ENCODE measurements at regions not wholly inside any gene's neighbourhood (a gene's known extent, or its start where the extent isn't known, plus 50 kb on each side); places are given as distances from the start of the nearest gene placed in this dataset.

- ATAC-seq (no peak), DNase-seq (no peak)
- H3K27ac ChIP-seq = no peak overlapping the region
- no peak overlapping the region for H3K4me3 ChIP-seq
- in situ Hi-C loops (cut with MboI; ENCODE audit: low sequenced_read_pairs in 4 of 4) (no loop called here), intact Hi-C loops (cut with DNase I; ENCODE audit: low total_unique reads) (no loop called here)
- H3K27me3 ChIP-seq = no peaks in the 10 kb centered on the region
- no peaks in the 10 kb centered on the region for H3K9me3 ChIP-seq
- no peaks in the 10 kb centered on the region for H3K4me1 ChIP-seq
- no peaks in the 10 kb centered on the region for H3K36me3 ChIP-seq
- no peak for TF ChIP-seq CTCF (IDR thresholded peaks at IDR 0.05 in 4 of 5, conservative IDR thresholded peaks at IDR 0.05 in 1 of 5)
- TF ChIP-seq POLR2A (IDR thresholded peaks at IDR 0.05) = no peak
These were observed 1309.0 kb upstream of the B3GALT2 start for GRCh38 chr1:194495434-194495833.

- in situ Hi-C loops (cut with MboI; ENCODE audit: low sequenced_read_pairs in 4 of 4) (no loop called here), intact Hi-C loops (cut with DNase I; ENCODE audit: low total_unique reads) (no loop called here)
- Histone ChIP-seq H3K27ac (no peak overlapping the region), H3K4me1 (no peaks in the 10 kb centered on the region), H3K9me3 (no peaks in the 10 kb centered on the region), H3K4me3 (no peak overlapping the region), H3K36me3 (no peaks in the 10 kb centered on the region), H3K27me3 (no peaks in the 10 kb centered on the region)
- DNase-seq = no peak
- ATAC-seq = no peak
- no peak for TF ChIP-seq POLR2A (IDR thresholded peaks at IDR 0.05)
- TF ChIP-seq CTCF (IDR thresholded peaks at IDR 0.05 in 4 of 5, conservative IDR thresholded peaks at IDR 0.05 in 1 of 5) = no peak
These were observed 1300.8 kb upstream of the B3GALT2 start for GRCh38 chr1:194487172-194487571.

- in situ Hi-C loops (cut with MboI; ENCODE audit: low sequenced_read_pairs in 4 of 4) = no loop called here
- no peak overlapping the region for H3K4me3 ChIP-seq
- intact Hi-C loops (cut with DNase I; ENCODE audit: low total_unique reads) = no loop called here
These were observed 1299.0 kb upstream of the B3GALT2 start for GRCh38 chr1:194485432-194485831.

GRCh38 chr1:194478731-194479130 is 1292.3 kb upstream of the B3GALT2 start:
- no peak for DNase-seq
- no peak for ATAC-seq
- H3K27ac ChIP-seq = no peak overlapping the region
- no peaks in the 10 kb centered on the region for H3K27me3 ChIP-seq
- no peaks in the 10 kb centered on the region for H3K36me3 ChIP-seq
- H3K4me3 ChIP-seq = no peak overlapping the region
- no peaks in the 10 kb centered on the region for H3K9me3 ChIP-seq
- in situ Hi-C loops (cut with MboI; ENCODE audit: low sequenced_read_pairs in 4 of 4) (no loop called here), intact Hi-C loops (cut with DNase I; ENCODE audit: low total_unique reads) (no loop called here)
- H3K4me1 ChIP-seq = no peaks in the 10 kb centered on the region
- no peak for TF ChIP-seq CTCF (IDR thresholded peaks at IDR 0.05 in 4 of 5, conservative IDR thresholded peaks at IDR 0.05 in 1 of 5)
- TF ChIP-seq POLR2A (IDR thresholded peaks at IDR 0.05) = no peak

More at GRCh38 chr1:194485432-194485831, 1299.0 kb upstream of the B3GALT2 start:
- H3K27ac ChIP-seq = no peak overlapping the region
- no peak for DNase-seq
- H3K4me1 ChIP-seq = no peaks in the 10 kb centered on the region
- H3K36me3 ChIP-seq = no peaks in the 10 kb centered on the region
- TF ChIP-seq CTCF (IDR thresholded peaks at IDR 0.05 in 4 of 5, conservative IDR thresholded peaks at IDR 0.05 in 1 of 5) = no peak
- no peak for TF ChIP-seq POLR2A (IDR thresholded peaks at IDR 0.05)
- no peaks in the 10 kb centered on the region for H3K27me3 ChIP-seq
- no peak for ATAC-seq
- H3K9me3 ChIP-seq = no peaks in the 10 kb centered on the region

GRCh38 chr1:194477908-194478307 is 1291.5 kb upstream of the B3GALT2 start:
- in situ Hi-C loops (cut with MboI; ENCODE audit: low sequenced_read_pairs in 4 of 4) = no loop called here
- intact Hi-C loops (cut with DNase I; ENCODE audit: low total_unique reads) = no loop called here
- ATAC-seq (no peak), DNase-seq (no peak)
- H3K36me3 ChIP-seq = no peaks in the 10 kb centered on the region
- H3K9me3 ChIP-seq = no peaks in the 10 kb centered on the region
- no peaks in the 10 kb centered on the region for H3K27me3 ChIP-seq
- no peak overlapping the region for H3K4me3 ChIP-seq
- no peak overlapping the region for H3K27ac ChIP-seq
- H3K4me1 ChIP-seq = no peaks in the 10 kb centered on the region
- TF ChIP-seq POLR2A (IDR thresholded peaks at IDR 0.05) (no peak), CTCF (IDR thresholded peaks at IDR 0.05 in 4 of 5, conservative IDR thresholded peaks at IDR 0.05 in 1 of 5) (no peak)
